GM21529 (cell line): ENCODE measurements at regions not wholly inside any gene's neighbourhood (a gene's known extent, or its start where the extent isn't known, plus 50 kb on each side); places are given as distances from the start of the nearest gene placed in this dataset.
"Not testable (repeated sequence)": the region's sequence is repeated elsewhere in the genome, so short reads cannot be mapped to it uniquely, and the experiment has no call there.

Experiments used
- ATAC-seq: cut with Tn5 transposase; IDR thresholded peaks from one replicate; pipeline ENCODE4 v1.9.1; 2021; ENCODE audit not compliant: unreplicated experiment

DNA sequence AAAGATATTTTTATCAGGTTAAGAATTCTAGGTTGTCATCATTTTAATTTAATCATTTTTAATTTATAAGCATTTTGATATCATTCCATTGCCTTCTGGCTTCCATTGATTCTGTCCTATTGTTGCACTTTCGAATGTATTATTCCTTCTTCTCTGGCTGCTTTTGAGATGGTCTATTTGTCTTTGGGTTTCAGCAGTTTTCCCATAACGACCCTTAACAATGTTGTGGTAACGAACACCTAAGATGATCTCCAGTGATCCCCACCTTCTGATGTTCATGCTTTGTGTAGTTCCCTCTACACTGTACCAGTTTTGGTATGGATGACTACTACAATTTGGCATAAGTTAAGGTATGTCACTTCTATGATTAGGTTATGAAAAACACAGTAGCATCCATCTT, 59.9 kb downstream of the MINAR1 start:
- ATAC-seq: no peak

DNA sequence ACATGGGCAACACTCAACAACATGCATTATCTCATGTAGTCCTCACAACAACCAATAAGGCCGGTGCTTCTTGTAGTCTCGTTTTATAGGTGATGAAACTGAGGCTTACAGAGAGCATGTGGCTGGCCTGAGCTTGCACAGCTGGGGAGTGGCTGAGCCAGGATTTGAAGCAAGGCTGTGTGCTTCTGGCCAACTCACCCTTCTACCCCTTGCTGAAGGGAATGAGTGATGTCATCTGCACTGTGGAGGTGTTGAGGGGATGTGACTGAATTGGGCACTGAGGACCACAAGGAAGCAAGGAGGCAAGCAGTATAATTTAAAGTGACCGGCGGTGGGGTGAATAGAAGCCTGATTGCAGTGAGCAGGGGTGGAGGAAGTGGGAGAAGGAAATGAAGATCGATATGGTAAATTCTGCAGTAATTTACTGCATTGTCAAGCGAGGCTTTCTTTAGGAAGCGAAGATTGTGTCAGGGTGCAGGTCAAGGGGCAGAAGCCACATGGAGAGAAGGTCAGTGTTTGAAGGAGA, 62.3 kb downstream of the MINAR1 start:
- ATAC-seq: no peak

DNA sequence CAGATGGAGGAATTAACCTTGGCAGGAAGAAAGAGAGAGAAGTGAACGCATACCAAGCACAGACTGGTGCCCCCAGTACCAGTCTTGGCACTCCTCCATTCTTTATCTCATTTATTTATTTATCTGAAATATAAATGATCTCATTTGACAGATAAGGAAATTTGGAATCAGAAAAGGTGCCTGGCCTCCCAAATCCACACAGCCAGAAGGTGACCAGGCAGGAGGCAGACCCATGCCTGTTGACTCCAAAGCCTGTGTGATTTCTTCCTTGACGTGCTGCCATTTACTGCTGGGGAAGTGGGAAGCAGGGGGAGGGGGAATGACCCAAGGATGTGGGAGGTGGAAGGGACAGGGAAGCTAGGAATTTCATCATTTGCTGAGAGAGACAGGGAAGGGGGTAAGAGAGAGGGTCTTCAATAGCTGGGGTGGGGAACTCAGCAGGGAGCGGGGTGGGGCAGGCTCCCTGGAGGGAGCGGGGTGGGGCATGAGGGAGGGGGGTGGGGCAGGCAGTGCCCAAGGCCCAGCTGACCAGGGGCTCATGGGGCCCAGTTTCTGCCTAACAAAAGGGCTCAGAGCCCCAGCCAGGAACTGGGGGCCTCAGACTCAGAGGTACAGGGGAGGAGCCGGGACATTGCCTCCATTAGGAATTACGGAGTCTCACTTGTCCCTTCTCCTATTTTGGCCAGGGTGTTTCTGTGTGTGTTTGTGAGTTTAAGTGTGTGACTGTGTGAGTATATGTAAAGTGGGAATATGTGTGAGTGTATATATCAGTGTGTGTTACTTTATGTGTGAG, 63.0 kb downstream of the MINAR1 start:
- no peak for ATAC-seq

DNA sequence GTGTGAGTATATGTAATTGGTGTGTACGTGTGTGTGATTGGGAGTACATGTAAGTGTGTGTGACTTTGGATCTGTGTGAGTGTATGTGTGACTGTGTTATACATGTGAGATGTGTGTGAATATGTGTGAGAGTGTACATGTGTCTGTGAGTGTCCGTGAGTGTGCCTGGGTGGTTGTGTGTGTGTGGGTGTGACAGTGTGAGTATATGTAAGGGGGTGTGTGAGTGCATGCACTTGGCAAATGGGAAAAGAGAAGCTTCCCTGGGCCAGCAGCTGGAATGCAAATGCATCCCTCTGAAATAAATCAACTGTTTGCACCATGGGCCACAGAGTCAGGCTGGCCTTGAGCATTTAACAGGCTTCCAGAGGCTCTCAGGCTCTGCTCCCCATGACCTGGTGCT, 63.6 kb downstream of the MINAR1 start:
- no peak for ATAC-seq

DNA sequence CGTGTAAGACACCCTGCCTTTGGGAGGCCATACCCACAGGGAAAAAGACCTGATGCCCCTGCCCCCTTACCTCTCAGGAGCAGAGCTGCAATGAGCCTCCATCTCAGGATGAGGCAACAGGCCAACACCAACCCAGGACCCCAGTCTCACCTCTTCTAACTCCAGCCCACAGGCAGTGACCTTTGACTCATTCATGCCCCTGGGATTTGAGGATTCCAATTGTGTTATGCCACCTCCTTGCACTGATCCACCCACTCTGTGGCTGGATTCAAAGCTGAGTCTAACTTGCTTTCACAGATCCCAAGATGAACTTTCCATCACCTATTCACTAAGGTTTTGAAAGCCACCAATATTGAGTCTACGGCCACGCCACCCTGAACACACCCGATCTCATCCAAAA, 64.7 kb downstream of the MINAR1 start:
- ATAC-seq: no peak

DNA sequence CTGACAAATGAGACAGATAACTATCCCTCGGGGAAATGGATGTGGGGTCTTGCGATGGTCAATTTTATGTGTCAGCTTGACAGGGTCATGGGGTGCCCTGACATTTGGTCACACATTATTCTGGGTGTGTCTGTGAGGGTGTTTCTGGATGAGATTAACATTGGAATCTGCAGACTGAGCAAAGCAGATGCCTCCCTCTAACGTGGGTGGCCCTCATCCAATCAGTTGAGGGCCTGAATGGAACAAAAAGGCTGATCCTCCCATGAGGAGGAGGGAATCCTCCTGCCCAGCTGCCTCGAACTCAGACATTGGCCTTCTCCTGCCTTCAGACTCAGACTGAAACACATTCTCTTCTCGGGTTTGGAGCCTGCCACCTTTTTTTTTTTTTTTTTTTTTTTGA, 69.0 kb downstream of the MINAR1 start:
- no peak for ATAC-seq

DNA sequence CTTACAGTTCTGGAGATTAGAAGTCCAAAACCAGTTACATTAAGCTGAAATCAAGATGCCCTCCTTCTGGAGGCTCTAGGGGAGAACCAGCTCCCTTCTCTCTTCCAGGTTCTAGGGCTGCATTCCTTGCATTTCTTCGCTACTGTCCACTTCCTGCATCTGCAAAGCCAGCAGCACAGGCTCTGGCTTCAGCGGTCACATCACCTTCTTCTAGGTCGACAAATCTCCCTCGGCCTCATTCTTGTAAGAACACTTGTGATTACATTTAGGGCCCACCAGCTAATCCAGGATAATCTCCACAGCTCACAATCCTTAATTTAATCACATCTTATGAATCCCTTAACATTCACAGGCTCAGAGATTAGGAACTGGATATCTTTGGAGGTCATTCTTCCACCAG, 73.8 kb downstream of the MINAR1 start:
- no peak for ATAC-seq

DNA sequence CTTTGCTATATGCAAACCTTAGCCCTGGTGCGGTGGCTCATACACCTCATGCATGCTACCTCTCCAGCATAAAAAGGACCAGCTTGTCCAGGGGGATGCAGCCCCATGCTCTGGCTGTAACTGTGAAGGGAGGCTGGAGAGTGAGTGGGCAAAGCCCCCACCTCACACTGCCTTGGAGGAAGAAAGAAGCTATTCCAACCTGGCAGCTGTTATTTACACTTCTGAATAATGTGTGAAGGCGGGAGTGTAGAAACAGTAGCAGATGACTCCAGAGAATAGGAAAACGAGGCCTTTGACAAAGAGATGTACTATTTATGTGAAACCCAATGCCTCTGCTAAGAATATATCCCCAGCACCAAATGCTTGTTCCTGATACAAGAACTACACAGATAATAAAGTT, 80.7 kb downstream of the MINAR1 start:
- not testable (repeated sequence) for ATAC-seq

DNA sequence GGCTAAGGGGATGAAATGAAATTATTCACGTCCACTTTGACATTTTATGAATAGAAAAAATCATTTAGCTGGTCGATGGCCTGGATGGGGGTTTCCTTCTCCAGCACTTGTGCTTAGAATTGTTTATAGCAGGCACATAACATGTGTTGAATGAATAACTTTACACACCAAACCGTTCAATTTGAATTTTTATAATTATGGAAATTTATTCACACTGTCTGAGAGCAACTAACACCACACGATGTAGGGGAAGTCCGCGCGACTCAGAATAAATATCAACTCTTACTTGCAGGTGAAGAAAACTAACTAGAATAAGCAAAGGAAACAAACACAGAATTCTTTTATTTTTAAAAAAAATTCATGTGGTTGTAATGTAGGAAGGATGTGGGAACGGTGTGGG, 81.3 kb downstream of the MINAR1 start:
- no peak for ATAC-seq

DNA sequence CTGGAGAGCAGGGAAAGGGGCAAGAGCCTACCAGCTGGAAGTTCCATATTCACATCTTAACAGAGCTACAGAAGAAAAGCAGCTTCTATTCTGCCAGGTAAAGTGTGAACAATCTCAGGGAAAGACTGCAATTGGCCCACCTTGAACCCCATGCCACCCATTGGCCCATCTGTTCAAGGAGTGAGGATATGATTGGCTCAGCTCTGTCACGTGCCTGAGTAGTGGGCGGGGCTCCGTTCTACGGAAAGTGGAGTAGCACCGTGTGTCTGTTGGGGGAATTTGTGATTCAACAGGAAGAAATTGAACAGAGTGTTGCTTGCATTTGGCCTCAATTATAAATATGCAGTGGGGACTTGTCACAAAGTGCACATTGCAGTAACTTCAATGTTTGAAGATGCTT, 81.8 kb downstream of the MINAR1 start:
- no peak for ATAC-seq

DNA sequence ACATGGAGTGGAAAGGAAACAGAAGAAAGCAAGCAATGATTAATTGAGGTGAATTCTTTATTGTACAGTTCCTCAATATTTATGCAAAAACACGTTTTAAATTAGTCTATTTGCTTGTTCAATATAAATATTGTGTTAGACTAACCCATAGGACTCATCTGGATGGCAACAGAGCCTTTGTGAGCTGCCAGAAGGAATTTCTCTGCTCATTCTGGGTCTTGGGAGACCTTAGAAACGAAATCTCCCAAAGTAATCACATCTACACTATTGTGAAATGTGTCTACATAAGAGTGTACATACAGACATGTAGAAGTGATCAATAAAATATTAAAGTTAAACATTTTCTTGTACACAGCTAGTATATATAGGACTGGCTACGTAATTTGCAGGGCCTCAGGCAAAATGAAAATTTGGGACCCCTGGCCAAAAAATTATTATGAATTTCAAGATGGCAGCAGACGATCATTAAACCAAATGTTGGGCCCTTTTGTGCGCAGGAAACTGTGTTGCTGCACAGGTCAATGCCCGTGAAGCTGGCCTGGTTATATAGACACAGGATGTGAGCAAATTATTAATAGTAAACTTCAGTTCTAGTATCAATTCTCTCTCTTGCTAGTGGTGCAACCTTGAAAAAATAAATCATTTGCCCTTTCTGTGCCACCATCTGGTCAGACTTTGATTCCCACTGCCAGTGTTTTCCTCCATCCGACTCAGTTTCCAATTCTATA, 83.3 kb downstream of the MINAR1 start:
- ATAC-seq: no peak

DNA sequence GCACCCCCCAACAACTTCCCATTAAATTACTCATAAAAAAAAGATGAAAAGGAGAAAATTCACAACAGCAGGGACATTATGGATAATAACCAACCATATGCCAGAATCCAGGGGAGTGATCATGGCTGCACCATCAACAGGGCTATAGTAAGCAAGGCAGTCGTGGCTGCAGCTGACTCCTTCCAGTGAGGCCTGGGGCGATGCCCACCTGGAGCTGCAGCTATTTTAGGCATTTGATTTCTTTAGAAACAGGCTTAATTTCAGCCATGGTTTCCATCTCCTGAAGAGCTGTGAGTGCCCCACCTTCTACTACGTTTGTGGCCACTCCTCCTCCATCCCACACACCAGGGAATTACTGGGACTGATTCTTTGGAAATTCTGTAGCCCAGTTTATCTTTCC, 84.0 kb downstream of the MINAR1 start:
- ATAC-seq: no peak

DNA sequence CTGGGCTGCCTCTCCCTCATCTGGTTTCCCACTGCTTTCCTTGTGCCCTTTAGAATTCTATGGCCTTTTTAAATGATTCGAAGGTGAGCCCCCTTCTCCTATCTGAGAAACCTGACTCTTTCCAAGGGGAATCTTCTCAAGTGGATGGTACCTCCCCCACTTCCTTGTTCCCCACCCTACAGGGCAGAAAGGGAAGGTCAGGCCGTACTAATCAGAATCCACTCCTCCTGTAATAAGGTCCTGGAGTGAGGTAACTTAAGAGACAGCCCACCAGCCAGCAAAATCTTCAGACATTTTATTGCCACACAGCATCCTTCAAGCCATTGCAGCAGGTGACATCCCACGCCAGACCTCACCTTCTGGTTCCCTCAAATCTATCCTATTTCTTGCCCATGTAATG, 84.5 kb downstream of the MINAR1 start:
- no peak for ATAC-seq

DNA sequence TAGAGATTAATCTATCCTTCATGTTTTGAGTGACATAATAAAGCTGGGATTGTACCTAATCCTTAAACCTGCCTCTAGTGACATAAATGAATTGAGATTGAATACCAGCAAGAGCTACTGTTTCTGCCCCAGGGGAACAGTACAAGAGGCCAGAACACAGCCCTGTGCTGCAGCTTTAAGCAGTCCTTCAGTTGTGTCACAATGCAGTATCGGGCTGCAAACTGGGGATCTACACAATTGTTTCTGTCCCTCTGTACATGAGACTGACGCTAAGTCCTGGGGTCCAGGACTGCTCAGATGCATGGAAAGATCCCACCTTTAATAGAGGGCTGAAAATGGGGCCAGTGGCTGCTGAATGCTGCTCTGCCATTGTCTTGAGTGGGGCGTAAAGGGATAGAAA, 87.5 kb downstream of the MINAR1 start:
- ATAC-seq: no peak

DNA sequence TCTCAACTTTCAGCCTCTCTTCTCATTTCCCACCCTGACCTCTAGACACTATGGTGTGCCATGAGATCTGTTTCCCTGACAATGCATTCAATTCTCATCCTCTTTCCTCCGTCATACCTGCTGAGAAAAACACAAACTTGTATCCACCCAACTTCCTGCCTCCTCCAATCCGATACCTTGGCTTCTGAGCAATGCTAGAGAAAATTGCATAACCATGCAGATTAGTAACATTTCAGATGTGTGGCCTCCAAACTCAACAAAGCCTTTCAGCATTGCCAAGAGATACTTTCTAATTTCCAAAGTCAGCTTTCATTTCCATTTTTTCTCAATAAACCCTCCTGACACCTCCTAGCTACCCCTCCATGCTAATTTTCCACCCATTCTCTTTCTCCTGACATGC, 88.5 kb downstream of the MINAR1 start:
- no peak for ATAC-seq

DNA sequence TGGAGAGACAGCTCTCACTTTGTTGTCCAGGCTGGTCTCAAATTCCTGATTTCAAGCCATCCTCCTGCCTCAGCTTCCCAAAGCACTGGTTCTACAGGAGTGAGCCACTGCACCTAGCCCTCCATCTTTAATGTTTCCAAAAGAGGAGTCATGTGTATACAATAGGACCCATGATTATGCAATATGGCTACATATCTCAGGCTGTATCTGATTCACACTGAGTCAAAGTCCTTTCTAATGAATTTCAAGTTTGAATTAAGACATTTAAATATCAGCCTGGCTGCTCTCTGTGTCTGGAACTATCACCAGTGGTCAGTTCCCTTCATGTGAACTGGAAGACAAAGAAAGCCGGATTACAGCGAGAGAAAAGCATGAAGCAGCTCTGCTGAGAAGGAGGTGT, 90.5 kb downstream of the MINAR1 start:
- ATAC-seq: no peak

DNA sequence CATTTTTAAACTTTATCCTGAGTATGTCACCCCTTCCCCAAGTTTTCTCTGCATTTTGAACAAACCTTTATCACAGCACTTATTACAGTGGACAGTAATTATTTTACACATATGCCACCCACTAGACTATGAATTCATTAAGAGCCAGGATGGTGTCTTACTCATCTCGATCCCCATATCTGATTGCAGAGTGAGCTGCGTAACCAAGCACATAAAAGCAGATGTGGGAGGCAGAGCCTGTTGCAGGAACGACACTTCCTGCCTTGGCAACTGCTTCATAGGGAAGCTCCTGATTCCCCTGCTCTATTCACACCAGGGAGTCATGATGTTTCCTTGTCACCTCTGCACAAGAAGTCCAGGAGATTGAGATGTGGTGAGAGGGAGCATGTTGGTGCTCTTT, 91.1 kb downstream of the MINAR1 start:
- ATAC-seq: no peak

DNA sequence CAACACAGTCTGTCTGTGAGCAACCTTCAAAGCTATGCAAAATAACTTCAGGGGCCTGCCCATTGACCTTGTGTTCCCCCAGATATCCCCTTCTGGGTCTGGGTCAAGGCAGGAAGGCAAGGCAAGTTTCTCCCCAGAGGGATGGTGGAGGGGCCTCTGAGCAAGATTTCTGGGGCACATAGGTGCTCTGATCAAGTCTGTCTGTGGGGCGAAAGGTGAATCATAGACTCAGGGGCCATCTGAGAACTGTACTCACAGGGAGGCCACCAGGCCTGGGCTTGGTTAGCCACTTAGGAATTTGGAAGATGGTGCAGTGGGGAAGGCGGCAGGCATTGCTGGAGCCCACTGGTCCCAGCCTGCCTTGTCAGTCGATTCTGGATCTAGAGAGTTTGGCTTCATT, 92.4 kb downstream of the MINAR1 start:
- ATAC-seq: no peak

DNA sequence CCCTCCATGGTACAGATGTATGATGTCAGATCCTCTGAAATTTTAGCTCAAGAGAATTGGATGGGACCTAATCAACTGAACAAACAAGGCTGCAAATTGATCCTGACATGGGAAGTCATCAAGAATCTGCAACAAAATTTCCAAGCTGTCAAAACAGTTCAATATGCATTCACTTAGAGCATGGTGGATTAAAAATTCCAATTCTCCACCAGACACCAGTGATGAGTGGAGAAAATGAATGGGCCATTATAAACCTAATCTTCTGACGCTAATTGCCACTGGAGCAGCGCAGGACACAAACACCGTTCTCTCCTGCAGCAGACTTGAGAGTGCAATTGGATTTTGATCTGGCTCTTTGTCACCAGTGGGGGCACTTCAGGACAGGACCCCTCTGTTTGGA, 94.2 kb downstream of the MINAR1 start:
- ATAC-seq: no peak

DNA sequence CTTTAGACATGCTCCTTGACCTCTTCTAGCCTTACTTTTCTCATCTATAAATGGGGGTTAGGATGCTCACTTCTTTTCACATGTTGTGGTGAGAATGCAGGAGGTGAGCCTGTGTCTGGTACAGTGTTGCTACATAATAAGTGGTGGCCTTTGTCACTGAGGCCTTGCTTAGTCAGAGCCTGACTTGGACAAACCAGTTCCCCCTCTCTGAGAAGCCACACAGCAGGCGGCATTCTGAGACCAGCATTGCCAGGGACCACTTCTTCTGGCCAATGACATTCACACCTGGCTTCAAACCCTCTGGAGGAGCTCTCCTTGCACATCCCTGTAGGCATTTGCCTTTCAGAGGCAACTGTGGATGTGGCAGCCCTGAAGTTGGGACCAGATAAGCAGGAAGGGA, 95.7 kb downstream of the MINAR1 start:
- no peak for ATAC-seq

DNA sequence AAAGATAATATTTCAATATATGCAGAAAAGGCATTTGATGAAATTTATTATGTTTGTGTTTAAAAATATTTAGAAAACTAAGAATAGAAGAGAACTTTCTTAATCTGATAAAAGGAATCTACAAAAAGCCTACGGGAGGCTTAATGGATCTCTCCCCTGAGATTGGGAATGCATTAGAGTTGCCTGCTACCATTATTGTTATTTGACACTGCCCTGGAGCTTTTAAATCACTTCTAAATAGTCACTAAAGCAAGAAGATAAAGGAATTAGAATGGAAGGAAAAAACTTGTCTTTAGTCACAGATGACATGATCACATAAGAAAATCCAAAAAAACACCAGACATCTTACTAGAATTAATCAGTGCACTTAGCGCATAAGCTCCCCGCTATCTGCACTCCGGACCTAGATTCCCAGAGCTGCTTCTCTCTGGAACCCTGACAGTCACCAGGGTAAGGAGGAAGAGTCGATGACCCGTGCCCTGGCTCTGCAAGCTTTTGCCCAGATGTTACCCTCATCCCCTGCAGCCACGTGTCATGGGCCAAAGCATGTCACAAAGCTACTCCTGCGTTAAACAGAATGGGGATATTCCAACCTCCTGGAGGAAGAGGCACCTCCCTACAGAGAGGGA, 97.1 kb downstream of the MINAR1 start:
- ATAC-seq: no peak

DNA sequence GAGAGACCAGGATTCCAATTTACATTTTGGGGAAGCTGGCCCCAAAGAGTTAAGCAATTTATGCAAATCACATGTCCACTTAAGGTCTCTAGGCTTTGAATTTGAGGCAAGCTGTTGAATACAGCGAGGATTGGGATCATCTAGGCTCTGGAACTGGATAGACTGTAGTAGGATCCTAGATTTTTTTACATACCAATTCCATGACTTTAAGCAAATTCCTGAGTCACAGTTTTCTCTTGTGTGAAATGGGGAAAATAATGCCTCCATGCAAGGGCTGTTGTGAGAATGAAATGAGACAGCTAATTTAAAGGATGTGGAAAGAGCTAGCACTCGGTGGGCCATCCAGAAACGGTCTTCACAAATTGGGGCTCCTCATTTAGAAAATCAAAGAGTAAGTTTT, 103.4 kb downstream of the MINAR1 start:
- no peak for ATAC-seq
